ENCODE measurements at regions not wholly inside any gene's neighbourhood (a gene's known extent, or its start where the extent isn't known, plus 50 kb on each side); places are given as distances from the start of the nearest gene placed in this dataset.
A peak's percentile ranks its signal among the peaks of the same experiment; 100 is the strongest.

GRCh38 chr2:240209493-240209892 lies 69.0 kb upstream of the OTOS start:
- DNase-seq (ENCODE audit: low spot score), result no peak

- DNase-seq (ENCODE audit: low spot score), result no peak
Observed at GRCh38 chr2:240210198-240210965, 69.9 kb upstream of the OTOS start.

- no peak for DNase-seq (ENCODE audit: low spot score)
Observed at GRCh38 chr2:240211096-240211495, 70.6 kb upstream of the OTOS start.

- DNase-seq (ENCODE audit: low spot score), result no peak
Observed at GRCh38 chr2:240211598-240212424, 71.4 kb upstream of the OTOS start.

GRCh38 chr2:240212425-240213225 lies 72.2 kb upstream of the OTOS start:
- DNase-seq (ENCODE audit: low spot score), result peak; percentile 14

DNA sequence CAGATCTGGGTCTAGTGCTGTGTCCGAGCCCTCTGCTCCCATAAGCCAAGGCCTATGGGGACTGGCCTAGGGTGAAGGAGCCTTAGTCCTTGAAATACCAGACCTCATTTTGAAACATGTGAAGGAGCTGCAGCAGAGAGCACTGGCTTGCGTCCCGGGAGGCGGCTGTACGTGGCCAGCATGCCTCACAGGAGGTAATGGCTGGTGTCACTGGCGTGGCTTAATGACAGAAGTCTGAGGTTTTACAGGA lies 72.7 kb upstream of the OTOS start:
- DNase-seq (ENCODE audit: low spot score), result no peak

DNA sequence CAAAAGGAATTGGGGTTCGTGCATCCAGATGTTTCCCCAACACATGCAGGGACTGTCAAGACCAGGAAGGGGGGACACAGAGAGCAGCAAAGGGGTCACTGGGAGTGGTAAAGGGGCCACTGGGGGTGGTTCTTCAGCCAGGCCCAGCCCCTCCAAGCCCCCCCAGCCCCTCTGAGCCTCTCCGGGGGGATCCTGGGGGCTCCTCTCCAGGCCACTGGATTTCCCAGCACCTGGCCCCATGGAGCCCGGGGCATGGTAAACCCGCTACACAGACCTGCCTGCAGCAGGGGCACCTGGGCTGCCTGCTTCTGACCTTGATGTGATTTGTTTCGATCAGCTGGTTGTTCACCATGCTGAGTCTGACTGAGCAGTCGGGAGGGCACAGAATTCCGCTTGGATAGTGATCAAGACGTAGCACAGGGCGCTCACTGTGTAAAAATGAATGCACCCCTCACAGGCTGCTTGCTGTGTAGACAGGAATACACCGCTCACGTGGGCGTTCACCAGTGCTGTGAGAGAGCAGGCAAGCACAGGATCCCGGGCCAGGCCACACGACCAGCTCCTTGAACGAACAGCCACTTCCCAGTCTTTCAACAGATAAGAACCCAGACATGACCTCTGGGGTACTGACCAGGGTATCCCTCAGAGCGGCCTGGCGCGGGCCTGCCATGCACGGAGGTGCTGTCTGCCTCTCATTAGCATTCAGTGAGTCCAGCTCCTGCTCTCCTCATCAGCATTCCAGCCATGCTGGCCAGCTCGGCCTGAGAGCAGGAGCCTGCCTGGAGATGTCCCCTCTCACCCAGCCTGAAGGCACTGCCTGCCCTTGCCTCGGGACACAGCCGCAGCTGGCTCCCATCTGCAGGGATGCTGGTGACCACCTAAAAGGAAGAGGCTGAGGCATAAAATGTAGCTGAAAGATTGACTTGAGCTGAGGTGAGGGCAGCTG lies 73.3 kb upstream of the OTOS start:
- no peak for DNase-seq (ENCODE audit: low spot score)

GRCh38 chr2:240214790-240215675 lies 74.6 kb upstream of the OTOS start:
- no peak for DNase-seq (ENCODE audit: low spot score)

DNA sequence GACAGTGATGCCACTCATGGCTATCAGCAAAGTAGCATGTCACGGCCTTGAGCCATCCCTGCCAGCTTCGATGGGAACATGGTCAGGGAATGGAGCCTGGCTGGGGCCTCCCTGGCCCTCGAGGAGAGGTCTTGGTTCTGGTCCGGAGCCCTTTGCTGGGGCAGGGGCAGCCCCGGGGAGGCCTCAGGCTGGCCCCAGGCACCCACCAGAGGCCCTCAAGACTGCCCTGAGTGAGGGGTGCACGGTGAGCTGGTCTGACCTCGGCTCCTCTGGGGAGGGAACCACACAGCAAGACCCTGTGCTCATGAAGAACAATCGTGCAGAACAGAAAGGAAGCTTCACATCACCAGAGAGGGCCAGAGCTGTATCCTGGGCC lies 75.2 kb upstream of the OTOS start:
- DNase-seq (ENCODE audit: low spot score), result no peak

DNA sequence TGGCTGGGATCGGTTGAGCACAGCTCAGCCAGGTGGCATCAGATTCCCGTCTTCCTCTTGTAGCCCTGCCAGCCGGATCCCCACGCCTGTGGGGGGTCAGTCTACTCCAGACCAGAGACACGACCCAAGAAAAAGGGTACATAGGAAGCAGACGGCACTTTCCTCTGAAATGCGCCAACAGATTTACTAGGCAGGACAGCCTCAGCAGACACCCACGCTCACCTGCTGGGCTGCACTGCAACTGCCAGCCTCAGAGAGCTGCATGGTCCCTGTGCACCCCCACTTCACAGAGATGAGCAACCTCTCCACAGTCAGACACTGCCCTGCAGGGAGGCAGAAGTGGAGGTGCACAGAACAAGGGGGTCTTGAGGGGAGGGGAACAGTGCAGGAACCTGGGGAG lies 75.7 kb upstream of the OTOS start:
- DNase-seq (ENCODE audit: low spot score), result no peak

GRCh38 chr2:240217431-240218301 lies 77.2 kb upstream of the OTOS start:
- peak; percentile 30 for DNase-seq (ENCODE audit: low spot score)

DNA sequence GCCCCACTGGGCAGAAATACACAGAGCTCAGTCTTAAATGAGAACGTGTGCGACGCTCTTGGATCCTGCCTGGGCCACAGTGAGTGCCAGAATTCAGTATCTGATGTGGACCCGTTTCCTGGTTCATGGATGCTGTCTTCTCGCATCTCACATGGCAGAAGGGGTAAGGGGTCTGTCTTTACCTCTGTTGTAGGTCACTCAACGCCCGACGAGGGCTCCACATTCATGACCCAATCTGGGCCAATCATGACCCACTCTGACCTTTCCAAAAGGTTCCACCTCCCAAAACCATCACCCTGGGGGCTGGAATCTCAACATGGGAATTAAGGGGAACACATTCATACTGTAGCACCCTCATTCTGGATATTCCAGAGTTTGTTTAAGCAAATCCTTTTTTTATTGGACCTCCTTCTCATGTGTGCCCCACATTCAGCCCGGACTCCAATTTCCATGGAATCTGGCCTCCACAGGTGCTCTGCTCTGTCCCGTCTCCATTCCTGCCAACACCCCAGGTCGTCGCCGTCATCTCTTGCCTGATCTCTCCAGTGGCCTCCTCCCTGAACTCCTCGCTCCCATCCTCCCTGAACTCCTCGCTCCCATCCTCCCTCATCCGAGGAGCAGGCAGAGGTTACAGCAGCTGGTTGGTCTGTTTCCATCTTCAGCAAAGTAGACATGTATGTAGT lies 78.9 kb upstream of the OTOS start:
- no peak for DNase-seq (ENCODE audit: low spot score)

- DNase-seq (ENCODE audit: low spot score), result no peak
Observed at GRCh38 chr2:240220371-240220770, 79.9 kb upstream of the OTOS start.

GRCh38 chr2:240223631-240224030 lies 83.2 kb upstream of the OTOS start:
- no peak for DNase-seq (ENCODE audit: low spot score)

GRCh38 chr2:240224676-240225075 lies 84.2 kb upstream of the OTOS start:
- no peak for DNase-seq (ENCODE audit: low spot score)

GRCh38 chr2:240225131-240225530 lies 84.7 kb upstream of the OTOS start:
- no peak for DNase-seq (ENCODE audit: low spot score)

- DNase-seq (ENCODE audit: low spot score), result no peak
Observed at GRCh38 chr2:240225660-240226475, 85.4 kb upstream of the OTOS start.
